Mesenchymal stem cell (in vitro differentiated cells and primary cell): ENCODE measurements at regions not wholly inside any gene's neighbourhood (a gene's known extent, or its start where the extent isn't known, plus 50 kb on each side); places are given as distances from the start of the nearest gene placed in this dataset.

ENCODE experiments used
- DNase-seq: peaks from one replicate; pipeline ENCODE4 v3.0.0-alpha.2; 2013
- H2AFZ ChIP-seq: one replicate; pipeline ENCODE4 v1.6.1; 2013; ENCODE audit warnings: low read depth, mild to moderate bottlenecking, control low read depth, inconsistent platforms, low read length, moderate library complexity
- H2AK5ac ChIP-seq: 2 replicates; pipeline ENCODE4 v1.6.1; 2013; ENCODE audit warnings: low read length, moderate library complexity, mild to moderate bottlenecking, inconsistent platforms; ENCODE audit not compliant: severe bottlenecking
- H2BK120ac ChIP-seq: one replicate; pipeline ENCODE4 v1.6.1; 2013; ENCODE audit warnings: low read depth, mild to moderate bottlenecking, inconsistent platforms, low read length, moderate library complexity
- H2BK12ac ChIP-seq, 2 experiments: one replicate each; pipeline ENCODE4 v1.6.1; 2013; ENCODE audit warnings: inconsistent platforms in 2 of 2, low read length in 2 of 2, mild to moderate bottlenecking in 2 of 2, moderate library complexity in 2 of 2, control low read depth in 1 of 2
- H2BK15ac ChIP-seq: one replicate; pipeline ENCODE4 v1.6.1; 2013; ENCODE audit warnings: mild to moderate bottlenecking, low read depth, inconsistent platforms; ENCODE audit not compliant: poor library complexity, severe bottlenecking
- H2BK5ac ChIP-seq: 2 replicates; pipeline ENCODE4 v1.6.1; 2013; ENCODE audit warnings: low read depth, mild to moderate bottlenecking, low read length, control low read depth, inconsistent platforms; ENCODE audit not compliant: poor library complexity, severe bottlenecking
- H3K14ac ChIP-seq, 2 experiments: one replicate each; pipeline ENCODE4 v1.6.1; 2013; ENCODE audit warnings: inconsistent platforms in 2 of 2, low read length in 2 of 2, control low read depth in 1 of 2, mild to moderate bottlenecking in 1 of 2, moderate library complexity in 1 of 2
- H3K18ac ChIP-seq, 2 experiments: one replicate each; pipeline ENCODE4 v1.6.1; 2013; ENCODE audit warnings: inconsistent platforms in 2 of 2, low read length in 2 of 2, control low read depth in 1 of 2, low read depth in 1 of 2, mild to moderate bottlenecking in 1 of 2
- H3K23ac ChIP-seq, 2 experiments: one replicate each; pipeline ENCODE4 v1.6.1; 2013; ENCODE audit warnings: inconsistent platforms in 2 of 2, low read length in 2 of 2, mild to moderate bottlenecking in 2 of 2, moderate library complexity in 2 of 2, control low read depth in 1 of 2
- H3K27ac ChIP-seq: 2 replicates; pipeline ENCODE4 v1.5.1; 2013; ENCODE audit warnings: mild to moderate bottlenecking, moderate library complexity, low read length, control low read depth, inconsistent platforms; ENCODE audit not compliant: poor library complexity, severe bottlenecking
- H3K27me3 ChIP-seq, 2 experiments: 2 replicates each; pipeline versions ENCODE4 v1.6.1 to v1.7.0; 2013; ENCODE audit warnings: low read length in 2 of 2, mild to moderate bottlenecking in 2 of 2, moderate library complexity in 2 of 2, control low read depth in 1 of 2, inconsistent platforms in 1 of 2; ENCODE audit not compliant: control insufficient read depth in 1 of 2, insufficient read depth in 1 of 2
- H3K36me3 ChIP-seq, 2 experiments: 2 replicates each; pipeline versions ENCODE4 v1.6.1 to v1.7.0; 2013; ENCODE audit warnings: low read length in 2 of 2, control low read depth in 1 of 2, inconsistent platforms in 1 of 2, low read depth in 1 of 2, mild to moderate bottlenecking in 1 of 2; ENCODE audit not compliant: insufficient read depth in 2 of 2, control insufficient read depth in 1 of 2
- H3K4ac ChIP-seq, 2 experiments: one replicate each; pipeline ENCODE4 v1.6.1; 2013; ENCODE audit warnings: inconsistent platforms in 2 of 2, low read length in 2 of 2, mild to moderate bottlenecking in 2 of 2, moderate library complexity in 2 of 2, control low read depth in 1 of 2, low read depth in 1 of 2
- H3K4me1 ChIP-seq: 2 replicates; pipeline ENCODE4 v1.6.1; 2013; ENCODE audit warnings: low read depth, low read length, control low read depth; ENCODE audit not compliant: control insufficient read depth, insufficient read depth
- H3K4me2 ChIP-seq: 2 replicates; pipeline ENCODE4 v1.6.1; 2013; ENCODE audit warnings: low read length, mild to moderate bottlenecking, inconsistent platforms; ENCODE audit not compliant: poor library complexity, severe bottlenecking
- H3K4me3 ChIP-seq, 2 experiments: 2 replicates each; pipeline versions ENCODE4 v1.5.1 to v1.7.0; 2013; ENCODE audit warnings: low read length in 2 of 2, mild to moderate bottlenecking in 2 of 2, control low read depth in 1 of 2, low read depth in 1 of 2; ENCODE audit not compliant: insufficient read depth in 1 of 2
- H3K79me1 ChIP-seq: replicated peaks from 2 replicates; pipeline ENCODE4 v1.6.1; 2013; ENCODE audit warnings: mild to moderate bottlenecking, control low read depth, low read length, inconsistent platforms; ENCODE audit not compliant: poor library complexity, severe bottlenecking
- H3K9ac ChIP-seq: 2 replicates; pipeline ENCODE4 v1.7.0; 2013; ENCODE audit warnings: mild to moderate bottlenecking, low read length, moderate library complexity
- H3K9me3 ChIP-seq: 2 replicates; pipeline ENCODE4 v1.7.0; 2013; ENCODE audit warnings: mild to moderate bottlenecking, low read length; ENCODE audit not compliant: control insufficient read depth
- H4K8ac ChIP-seq: one replicate; pipeline ENCODE4 v1.6.1; 2013; ENCODE audit warnings: inconsistent platforms, mild to moderate bottlenecking, low read length, moderate library complexity
- H4K91ac ChIP-seq: one replicate; pipeline ENCODE4 v1.6.1; 2013; ENCODE audit warnings: mild to moderate bottlenecking, low read length, inconsistent platforms
- WGBS: methylation state at CpG from one replicate; pipeline ENCODE4 v1.1.7; 2013; ENCODE audit warnings: mixed read lengths; 5-methylcytosine and 5-hydroxymethylcytosine counted together

DNA sequence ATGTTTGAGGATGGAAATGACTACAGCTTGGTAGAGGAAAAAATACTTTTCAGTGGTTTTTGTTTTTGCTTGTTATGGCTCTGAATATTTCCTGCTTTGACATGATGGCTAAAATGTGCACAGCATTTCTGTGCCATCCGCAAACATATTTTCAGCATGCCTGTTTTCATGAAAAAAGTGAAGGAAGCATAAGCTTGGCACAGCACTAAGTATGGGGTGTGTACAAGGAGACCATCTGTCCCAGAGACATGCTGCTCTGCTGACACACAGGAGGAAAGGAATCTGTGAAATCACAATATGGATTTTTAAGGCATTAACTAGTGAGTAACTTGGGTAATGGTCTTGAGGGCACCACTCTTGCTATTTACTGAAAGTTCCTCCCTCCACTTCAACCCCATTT, 595.5 kb downstream of the RWDD3 start:
- no peak overlapping the region for H3K4me3 ChIP-seq
- no peak overlapping the region for H3K4ac ChIP-seq
- no peak for DNase-seq
- H3K79me1 ChIP-seq = no peaks in the 10 kb centered on the region
- H3K27me3 ChIP-seq = no peaks in the 10 kb centered on the region
- H3K18ac ChIP-seq = no peak overlapping the region
- no peak overlapping the region for H2BK12ac ChIP-seq
- no peak overlapping the region for H3K4me2 ChIP-seq
- H4K91ac ChIP-seq = no peak overlapping the region
- H4K8ac ChIP-seq = no peak overlapping the region
- no peak overlapping the region for H2AFZ ChIP-seq
- H2BK5ac ChIP-seq = no peak overlapping the region
- no peaks in the 10 kb centered on the region for H3K36me3 ChIP-seq
- H3K14ac ChIP-seq = no peak overlapping the region
- no peak overlapping the region for H3K9ac ChIP-seq
- no peak overlapping the region for H2AK5ac ChIP-seq
- no peaks in the 10 kb centered on the region for H3K9me3 ChIP-seq
- H2BK15ac ChIP-seq = no peak overlapping the region
- 100% methylated on average over 1 of the region's 1 CpG for WGBS
- no peak overlapping the region for H3K23ac ChIP-seq
- no peak overlapping the region for H2BK120ac ChIP-seq
- H3K4me1 ChIP-seq = no peaks in the 10 kb centered on the region
- H3K27ac ChIP-seq = no peak overlapping the region

DNA sequence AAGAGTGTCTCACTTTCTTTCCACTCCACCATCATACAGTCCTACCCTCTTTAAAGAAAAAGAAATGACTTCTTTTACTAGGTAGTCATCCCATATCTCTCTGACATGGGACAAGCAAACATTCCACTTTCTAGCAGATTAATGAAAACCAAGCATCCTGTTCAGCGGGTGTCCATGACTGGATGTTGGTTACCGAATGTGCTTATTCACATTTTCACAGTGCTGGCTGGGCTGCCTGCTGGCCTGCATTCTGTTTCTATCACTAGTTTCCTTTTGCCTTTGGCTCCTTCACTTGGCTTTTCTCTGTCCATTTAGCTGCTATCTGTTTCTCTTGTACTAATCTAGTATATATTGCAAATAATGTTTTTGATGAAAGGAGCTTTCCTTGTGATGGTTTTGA, 598.4 kb downstream of the RWDD3 start:
- Histone ChIP-seq H3K4ac (no peak overlapping the region), H3K23ac (no peak overlapping the region), H3K9ac (no peak overlapping the region), H3K4me3 (no peak overlapping the region), H3K36me3 (no peaks in the 10 kb centered on the region), H4K8ac (no peak overlapping the region), H3K27me3 (no peaks in the 10 kb centered on the region), H3K79me1 (no peaks in the 10 kb centered on the region), H2BK5ac (no peak overlapping the region), H2BK12ac (no peak overlapping the region), H2AFZ (no peak overlapping the region), H3K14ac (no peak overlapping the region), H2BK120ac (no peak overlapping the region), H3K9me3 (peaks cover 13% of the 10 kb centered on the region), H3K4me1 (no peaks in the 10 kb centered on the region), H3K4me2 (no peak overlapping the region), H3K27ac (no peak overlapping the region), H4K91ac (no peak overlapping the region), H2BK15ac (no peak overlapping the region), H2AK5ac (no peak overlapping the region), H3K18ac (no peak overlapping the region)
- no peak for DNase-seq
- WGBS = 94% methylated on average over 2 of the region's 2 CpGs

DNA sequence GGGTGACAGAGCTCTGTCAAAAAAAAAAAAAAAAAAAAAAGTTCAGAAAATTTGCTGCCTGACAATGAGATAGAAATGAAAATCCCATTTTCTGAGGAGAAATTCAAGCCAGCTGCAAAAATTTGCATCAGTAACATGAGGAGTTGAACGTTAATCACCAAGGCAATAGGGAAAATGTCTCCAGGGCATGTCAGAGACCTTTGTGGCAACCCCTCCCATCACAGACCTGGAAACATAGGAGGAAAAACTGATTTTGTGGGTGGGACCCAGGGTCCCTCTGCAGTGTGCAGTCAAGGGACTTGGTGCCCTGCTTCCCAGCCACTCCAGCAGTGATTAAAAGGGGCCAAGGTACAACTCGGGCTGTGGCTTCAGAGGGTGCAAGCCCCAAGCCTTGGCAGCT, 615.4 kb downstream of the RWDD3 start:
- no peak for DNase-seq
- no peak overlapping the region for H2BK12ac ChIP-seq
- no peak overlapping the region for H3K4me3 ChIP-seq
- no peak overlapping the region for H3K9ac ChIP-seq
- no peak overlapping the region for H4K91ac ChIP-seq
- no peak overlapping the region for H3K18ac ChIP-seq
- H3K79me1 ChIP-seq = no peaks in the 10 kb centered on the region
- H3K4me2 ChIP-seq = no peak overlapping the region
- H3K27ac ChIP-seq = no peak overlapping the region
- no peak overlapping the region for H2AFZ ChIP-seq
- H3K9me3 ChIP-seq = peaks cover 3% of the 10 kb centered on the region
- no peak overlapping the region for H2BK15ac ChIP-seq
- no peak overlapping the region for H2AK5ac ChIP-seq
- H3K36me3 ChIP-seq = no peaks in the 10 kb centered on the region
- no peak overlapping the region for H3K23ac ChIP-seq
- WGBS = 98% methylated on average over 2 of the region's 2 CpGs
- H3K4me1 ChIP-seq = no peaks in the 10 kb centered on the region
- H3K14ac ChIP-seq = no peak overlapping the region
- no peak overlapping the region for H2BK5ac ChIP-seq
- H3K27me3 ChIP-seq = no peaks in the 10 kb centered on the region
- H3K4ac ChIP-seq = no peak overlapping the region
- no peak overlapping the region for H2BK120ac ChIP-seq
- no peak overlapping the region for H4K8ac ChIP-seq

DNA sequence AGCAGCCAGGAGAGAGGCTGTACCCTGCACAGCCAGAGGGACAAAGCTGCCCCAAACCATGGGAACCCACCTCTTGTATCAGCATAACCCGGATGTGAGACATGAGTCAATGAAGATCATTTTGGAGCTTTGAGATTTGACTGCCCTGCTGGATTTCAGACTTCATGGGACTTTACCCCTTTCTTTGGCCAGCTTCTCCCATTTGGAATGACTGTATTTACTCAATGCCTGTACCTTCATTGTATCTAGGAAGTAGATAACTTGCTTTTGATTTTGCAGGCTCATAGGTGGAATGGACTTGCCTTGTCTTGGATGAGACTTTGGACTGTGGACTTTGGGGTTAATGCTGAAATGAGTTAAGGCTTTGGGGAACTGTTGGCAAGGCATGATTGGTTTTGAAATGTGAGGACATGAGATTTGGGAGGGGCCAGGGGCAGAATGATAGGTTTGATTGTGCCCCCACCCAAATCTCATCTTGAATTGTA, 616.2 kb downstream of the RWDD3 start:
- H2AK5ac ChIP-seq = no peak overlapping the region
- DNase-seq = no peak
- no peaks in the 10 kb centered on the region for H3K4me1 ChIP-seq
- H2BK120ac ChIP-seq = no peak overlapping the region
- no peaks in the 10 kb centered on the region for H3K79me1 ChIP-seq
- no peak overlapping the region for H3K9ac ChIP-seq
- H3K36me3 ChIP-seq = no peaks in the 10 kb centered on the region
- H3K9me3 ChIP-seq = peaks cover under 1% of the 10 kb centered on the region
- H2BK5ac ChIP-seq = no peak overlapping the region
- no peak overlapping the region for H2BK15ac ChIP-seq
- H3K27me3 ChIP-seq = no peaks in the 10 kb centered on the region
- H4K91ac ChIP-seq = no peak overlapping the region
- no peak overlapping the region for H3K4me2 ChIP-seq
- no peak overlapping the region for H3K4me3 ChIP-seq
- no peak overlapping the region for H2BK12ac ChIP-seq
- H3K27ac ChIP-seq = no peak overlapping the region
- H3K23ac ChIP-seq = no peak overlapping the region
- H3K18ac ChIP-seq = no peak overlapping the region
- H3K14ac ChIP-seq = no peak overlapping the region
- no peak overlapping the region for H3K4ac ChIP-seq
- no peak overlapping the region for H2AFZ ChIP-seq
- 80% methylated on average over 1 of the region's 1 CpG for WGBS
- H4K8ac ChIP-seq = no peak overlapping the region
